ENCODE measurements at regions not wholly inside any gene's neighbourhood (a gene's known extent, or its start where the extent isn't known, plus 50 kb on each side); places are given as distances from the start of the nearest gene placed in this dataset.

- TF ChIP-seq CTCF (optimal IDR thresholded peaks at IDR 0.05 in 1 of 3, IDR thresholded peaks at IDR 0.05 in 1 of 3, conservative IDR thresholded peaks at IDR 0.05 in 1 of 3; ENCODE audit: extremely low read depth in 1 of 3, insufficient read depth in 2 of 3, low read length in 3 of 3) (peak; percentile 78 to 86 (median 84)), EZH2 (IDR thresholded peaks at IDR 0.05; ENCODE audit: low read length) (no peak)
- Histone ChIP-seq H3K79me2 (ENCODE audit: control insufficient read depth, insufficient read depth, low read length) (no peaks in the 10 kb centered on the region), H4K20me1 (ENCODE audit: control insufficient read depth, extremely low read depth, insufficient read depth, low read length) (no peaks in the 10 kb centered on the region), H3K27ac (ENCODE audit: control insufficient read depth, insufficient read depth, low read length) (no peak overlapping the region), H2AFZ (ENCODE audit: control insufficient read depth, low read length) (no peak overlapping the region), H3K27me3 (ENCODE audit: control insufficient read depth, extremely low read depth, insufficient read depth, low read length) (peaks cover 3% of the 10 kb centered on the region), H3K4me3 (ENCODE audit: control insufficient read depth in 2 of 3, extremely low read depth in 1 of 3, insufficient read depth in 2 of 3, low read depth in 1 of 3, low read length in 3 of 3) (no peak overlapping the region), H3K4me2 (ENCODE audit: control insufficient read depth, extremely low read depth, insufficient read depth, low read depth, low read length) (no peak overlapping the region), H3K9ac (ENCODE audit: control insufficient read depth, extremely low read depth, insufficient read depth, low read length) (no peak overlapping the region), H3K9me3 (ENCODE audit: control insufficient read depth, low read depth, low read length) (no peaks in the 10 kb centered on the region), H3K4me1 (ENCODE audit: control insufficient read depth, extremely low read depth, insufficient read depth, low read length) (no peaks in the 10 kb centered on the region), H3K9me1 (ENCODE audit: control insufficient read depth, extremely low read depth, insufficient read depth, low read length) (no peaks in the 10 kb centered on the region), H3K36me3 (ENCODE audit: control insufficient read depth in 2 of 2, extremely low read depth in 1 of 2, insufficient read depth in 2 of 2, low read length in 2 of 2) (no peaks in the 10 kb centered on the region)
- FAIRE-seq (no peak), DNase-seq (ENCODE audit: low read depth, low spot score) (peak; percentile 32)
- dilution Hi-C loops (cut with MboI; ENCODE audit: extremely low pct_ligation_motif_present, low sequenced_read_pairs) = no loop called here
Observed at GRCh38 chr1:165129568-165130164, 226.8 kb downstream of the LMX1A start.

GRCh38 chr1:165124772-165125171 is 231.7 kb downstream of the LMX1A start:
- Histone ChIP-seq H4K20me1 (ENCODE audit: control insufficient read depth, extremely low read depth, insufficient read depth, low read length) (no peaks in the 10 kb centered on the region), H3K9me1 (ENCODE audit: control insufficient read depth, extremely low read depth, insufficient read depth, low read length) (no peaks in the 10 kb centered on the region), H3K4me3 (ENCODE audit: control insufficient read depth in 2 of 3, extremely low read depth in 1 of 3, insufficient read depth in 2 of 3, low read depth in 1 of 3, low read length in 3 of 3) (no peak overlapping the region), H3K36me3 (ENCODE audit: control insufficient read depth in 2 of 2, extremely low read depth in 1 of 2, insufficient read depth in 2 of 2, low read length in 2 of 2) (no peaks in the 10 kb centered on the region), H3K79me2 (ENCODE audit: control insufficient read depth, insufficient read depth, low read length) (no peaks in the 10 kb centered on the region), H2AFZ (ENCODE audit: control insufficient read depth, low read length) (no peak overlapping the region), H3K27ac (ENCODE audit: control insufficient read depth, insufficient read depth, low read length) (no peak overlapping the region), H3K4me1 (ENCODE audit: control insufficient read depth, extremely low read depth, insufficient read depth, low read length) (no peaks in the 10 kb centered on the region), H3K27me3 (ENCODE audit: control insufficient read depth, extremely low read depth, insufficient read depth, low read length) (peaks cover 12% of the 10 kb centered on the region), H3K9me3 (ENCODE audit: control insufficient read depth, low read depth, low read length) (no peaks in the 10 kb centered on the region), H3K9ac (ENCODE audit: control insufficient read depth, extremely low read depth, insufficient read depth, low read length) (no peak overlapping the region), H3K4me2 (ENCODE audit: control insufficient read depth, extremely low read depth, insufficient read depth, low read depth, low read length) (no peak overlapping the region)
- FAIRE-seq (no peak), DNase-seq (ENCODE audit: low read depth, low spot score) (no peak)
- TF ChIP-seq CTCF (optimal IDR thresholded peaks at IDR 0.05 in 1 of 3, IDR thresholded peaks at IDR 0.05 in 1 of 3, conservative IDR thresholded peaks at IDR 0.05 in 1 of 3; ENCODE audit: extremely low read depth in 1 of 3, insufficient read depth in 2 of 3, low read length in 3 of 3) (no peak), EZH2 (IDR thresholded peaks at IDR 0.05; ENCODE audit: low read length) (no peak)
- dilution Hi-C loops (cut with MboI; ENCODE audit: extremely low pct_ligation_motif_present, low sequenced_read_pairs) = no loop called here

All from keratinocyte (primary cell).